ENCODE measurements at regions not wholly inside any gene's neighbourhood (a gene's known extent, or its start where the extent isn't known, plus 50 kb on each side); places are given as distances from the start of the nearest gene placed in this dataset.

DNA sequence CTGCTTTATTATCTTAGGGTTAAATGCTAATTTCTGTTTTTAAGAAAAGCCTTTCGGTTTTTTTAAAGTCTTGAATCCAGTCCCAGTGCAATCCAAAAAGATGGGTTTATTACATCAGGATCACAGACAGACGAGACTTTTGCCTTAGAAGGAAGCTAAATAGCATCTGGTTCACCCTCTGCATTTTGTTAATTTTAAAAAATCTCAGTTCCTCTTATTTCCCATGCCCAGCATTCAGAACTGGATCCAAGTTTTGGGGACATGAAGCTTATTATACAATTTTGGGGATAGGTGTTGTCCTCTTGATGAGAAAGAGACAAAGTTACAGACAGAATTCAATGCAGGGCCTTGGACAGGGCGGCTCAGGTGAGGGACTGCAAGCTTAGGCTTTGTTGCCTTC is 181.5 kb upstream of the LYSMD4 start:
- H3K27me3 ChIP-seq (ENCODE audit: control insufficient read depth in 1 of 2, insufficient read depth in 2 of 2, low read length in 2 of 2), result 0 out of 5 replicates have a peak, but pooled peaks cover 0 to 5% of the 10 kb centered on the region in 2 experiments
- no peak overlapping the region for H3K4me2 ChIP-seq (ENCODE audit: low read depth, low read length)
- no peaks in the 10 kb centered on the region for H3K4me1 ChIP-seq (ENCODE audit: insufficient read depth, low read length)
- no peaks in the 10 kb centered on the region for H4K20me1 ChIP-seq (ENCODE audit: insufficient read depth, low read length)
- no peak overlapping the region for H2AFZ ChIP-seq (ENCODE audit: low read length)
- WGBS (ENCODE audit: low lambda C conversion rate), result 60% methylated on average over 3 of the region's 3 CpGs
- TF ChIP-seq, protein P1, sequence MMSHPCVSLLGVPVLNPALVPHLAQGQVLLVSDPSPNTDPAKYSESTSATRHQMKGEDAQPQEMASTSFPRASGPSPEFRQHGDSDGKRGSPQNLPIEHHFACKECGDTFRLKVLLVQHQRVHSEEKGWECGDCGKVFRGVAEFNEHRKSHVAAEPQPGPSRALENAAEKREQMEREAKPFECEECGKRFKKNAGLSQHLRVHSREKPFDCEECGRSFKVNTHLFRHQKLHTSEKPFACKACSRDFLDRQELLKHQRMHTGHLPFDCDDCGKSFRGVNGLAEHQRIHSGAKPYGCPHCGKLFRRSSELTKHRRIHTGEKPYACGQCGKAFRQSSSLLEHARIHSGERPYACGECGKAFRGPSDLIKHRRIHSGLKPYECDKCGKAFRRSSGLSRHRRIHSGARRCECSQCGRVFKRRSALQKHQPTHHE (CRISPR knock-in tag; IDR thresholded peaks at IDR 0.05; ENCODE audit: borderline replicate concordance), result no peak
- no peak for TF ChIP-seq ZNF207 (IDR thresholded peaks at IDR 0.05; ENCODE audit: borderline replicate concordance)
- TF ChIP-seq CSRNP2 (CRISPR knock-in tag; conservative IDR thresholded peaks at IDR 0.05; ENCODE audit: low read depth), result no peak
- TF ChIP-seq, protein P2, sequence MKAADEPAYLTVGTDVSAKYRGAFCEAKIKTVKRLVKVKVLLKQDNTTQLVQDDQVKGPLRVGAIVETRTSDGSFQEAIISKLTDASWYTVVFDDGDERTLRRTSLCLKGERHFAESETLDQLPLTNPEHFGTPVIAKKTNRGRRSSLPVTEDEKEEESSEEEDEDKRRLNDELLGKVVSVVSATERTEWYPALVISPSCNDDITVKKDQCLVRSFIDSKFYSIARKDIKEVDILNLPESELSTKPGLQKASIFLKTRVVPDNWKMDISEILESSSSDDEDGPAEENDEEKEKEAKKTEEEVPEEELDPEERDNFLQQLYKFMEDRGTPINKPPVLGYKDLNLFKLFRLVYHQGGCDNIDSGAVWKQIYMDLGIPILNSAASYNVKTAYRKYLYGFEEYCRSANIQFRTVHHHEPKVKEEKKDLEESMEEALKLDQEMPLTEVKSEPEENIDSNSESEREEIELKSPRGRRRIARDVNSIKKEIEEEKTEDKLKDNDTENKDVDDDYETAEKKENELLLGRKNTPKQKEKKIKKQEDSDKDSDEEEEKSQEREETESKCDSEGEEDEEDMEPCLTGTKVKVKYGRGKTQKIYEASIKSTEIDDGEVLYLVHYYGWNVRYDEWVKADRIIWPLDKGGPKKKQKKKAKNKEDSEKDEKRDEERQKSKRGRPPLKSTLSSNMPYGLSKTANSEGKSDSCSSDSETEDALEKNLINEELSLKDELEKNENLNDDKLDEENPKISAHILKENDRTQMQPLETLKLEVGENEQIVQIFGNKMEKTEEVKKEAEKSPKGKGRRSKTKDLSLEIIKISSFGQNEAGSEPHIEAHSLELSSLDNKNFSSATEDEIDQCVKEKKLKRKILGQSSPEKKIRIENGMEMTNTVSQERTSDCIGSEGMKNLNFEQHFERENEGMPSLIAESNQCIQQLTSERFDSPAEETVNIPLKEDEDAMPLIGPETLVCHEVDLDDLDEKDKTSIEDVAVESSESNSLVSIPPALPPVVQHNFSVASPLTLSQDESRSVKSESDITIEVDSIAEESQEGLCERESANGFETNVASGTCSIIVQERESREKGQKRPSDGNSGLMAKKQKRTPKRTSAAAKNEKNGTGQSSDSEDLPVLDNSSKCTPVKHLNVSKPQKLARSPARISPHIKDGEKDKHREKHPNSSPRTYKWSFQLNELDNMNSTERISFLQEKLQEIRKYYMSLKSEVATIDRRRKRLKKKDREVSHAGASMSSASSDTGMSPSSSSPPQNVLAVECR (CRISPR knock-in tag; IDR thresholded peaks at IDR 0.05; ENCODE audit: borderline replicate concordance), result no peak
- TF ChIP-seq KDM4B (CRISPR knock-in tag; IDR thresholded peaks at IDR 0.05), result no peak
- TF ChIP-seq HIC2 (CRISPR knock-in tag; IDR thresholded peaks at IDR 0.05; ENCODE audit: low read depth), result no peak
- TF ChIP-seq, protein P3, sequence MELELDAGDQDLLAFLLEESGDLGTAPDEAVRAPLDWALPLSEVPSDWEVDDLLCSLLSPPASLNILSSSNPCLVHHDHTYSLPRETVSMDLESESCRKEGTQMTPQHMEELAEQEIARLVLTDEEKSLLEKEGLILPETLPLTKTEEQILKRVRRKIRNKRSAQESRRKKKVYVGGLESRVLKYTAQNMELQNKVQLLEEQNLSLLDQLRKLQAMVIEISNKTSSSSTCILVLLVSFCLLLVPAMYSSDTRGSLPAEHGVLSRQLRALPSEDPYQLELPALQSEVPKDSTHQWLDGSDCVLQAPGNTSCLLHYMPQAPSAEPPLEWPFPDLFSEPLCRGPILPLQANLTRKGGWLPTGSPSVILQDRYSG (CRISPR knock-in tag; IDR thresholded peaks at IDR 0.05), result no peak
- TF ChIP-seq MATR3 (CRISPR knock-in tag; IDR thresholded peaks at IDR 0.05), result no peak
- TF ChIP-seq ZFAT (CRISPR knock-in tag; conservative IDR thresholded peaks at IDR 0.05), result no peak
- no peak for TF ChIP-seq CEBPB (IDR thresholded peaks at IDR 0.05; ENCODE audit: borderline replicate concordance, low read depth, low read length)
- in situ Hi-C loops (cut with HindIII; ENCODE audit: extremely low pct_ligation_motif_present, low pct_unique_long_range_greater_than_20kb) (no loop called here), intact Hi-C loops (cut with micrococcal nuclease; ENCODE audit: unreplicated experiment) (no loop called here)
- no TSS peak for BruUV-seq (replicated peaks)
- H3K79me2 ChIP-seq (ENCODE audit: insufficient read depth, low read length), result no peaks in the 10 kb centered on the region
- no peak overlapping the region for H3K27ac ChIP-seq (ENCODE audit: extremely low read length, insufficient read depth, low read length)
- ATAC-seq (no peak), DNase-seq (ENCODE audit: low spot score) (no peak), FAIRE-seq (no peak)
- H3K4me3 ChIP-seq (replicated peaks in 1 of 3; ENCODE audit: insufficient read depth in 1 of 3, low read depth in 2 of 3, low read length in 3 of 3), result no peak overlapping the region
- no peaks in the 10 kb centered on the region for H3K36me3 ChIP-seq (replicated peaks in 1 of 2; ENCODE audit: control insufficient read depth in 1 of 2, insufficient read depth in 2 of 2, low read length in 2 of 2)
- H3K9ac ChIP-seq (ENCODE audit: insufficient read depth, low read depth, low read length), result no peak overlapping the region
- CTCF ChIA-PET (ENCODE audit: low intra/inter-chr PET ratio, low total read pairs), result no interaction called here
- no peaks in the 10 kb centered on the region for H3K9me3 ChIP-seq (ENCODE audit: low read length)
- POLR2A ChIA-PET, result no interaction called here

All from HepG2 (cell line).